Osteoblast (primary cell): ENCODE measurements at regions not wholly inside any gene's neighbourhood (a gene's known extent, or its start where the extent isn't known, plus 50 kb on each side); places are given as distances from the start of the nearest gene placed in this dataset.

Experiments
- DNase-seq: peaks from one replicate; pipeline ENCODE4 v3.0.0; 2011; ENCODE audit warnings: low spot score, mixed read lengths; ENCODE audit not compliant: insufficient read length; ENCODE audit errors: missing footprints
- H2AFZ ChIP-seq: 2 replicates; pipeline ENCODE4 v1.6.0; 2011; ENCODE audit warnings: mild to moderate bottlenecking, low read length
- H3K27ac ChIP-seq: 2 replicates; pipeline ENCODE4 v1.5.1; 2011; ENCODE audit warnings: mild to moderate bottlenecking, low read depth, low read length, moderate library complexity
- H3K27me3 ChIP-seq: 2 replicates; pipeline ENCODE4 v1.6.0; 2012; ENCODE audit warnings: mild to moderate bottlenecking, control low read depth, inconsistent platforms, low read length, moderate library complexity; ENCODE audit not compliant: insufficient read depth
- H3K36me3 ChIP-seq: 2 replicates; pipeline ENCODE4 v1.5.1; 2011; ENCODE audit warnings: mild to moderate bottlenecking, low read length, control low read depth, moderate library complexity; ENCODE audit not compliant: insufficient read depth
- H3K4me1 ChIP-seq: 2 replicates; pipeline ENCODE4 v1.5.1; 2011; ENCODE audit warnings: mild to moderate bottlenecking, low read length, control low read depth, moderate library complexity; ENCODE audit not compliant: insufficient read depth
- H3K4me2 ChIP-seq: 2 replicates; pipeline ENCODE4 v1.6.0; 2011; ENCODE audit warnings: mild to moderate bottlenecking, low read length; ENCODE audit not compliant: insufficient read depth
- H3K4me3 ChIP-seq: fragments of 200-600 bp; sonication (generic); 3 replicates; pipeline ENCODE4 v1.5.1; 2012; ENCODE audit warnings: mild to moderate bottlenecking, low read length, inconsistent platforms; ENCODE audit not compliant: insufficient read depth
- H3K79me2 ChIP-seq: 2 replicates; pipeline ENCODE4 v1.6.0; 2012; ENCODE audit warnings: mild to moderate bottlenecking, low read length, control low read depth, inconsistent platforms; ENCODE audit not compliant: insufficient read depth
- H3K9me3 ChIP-seq: 2 replicates; pipeline ENCODE4 v1.5.1; 2011; ENCODE audit warnings: low read depth, low read length, control low read depth
- H4K20me1 ChIP-seq: 2 replicates; pipeline ENCODE4 v1.6.0; 2012; ENCODE audit warnings: mild to moderate bottlenecking, low read length, control low read depth; ENCODE audit not compliant: insufficient read depth
- TF ChIP-seq, protein P1 (sequence below): IDR thresholded peaks from 2 replicates; pipeline ENCODE4 v1.5.1; 2011; ENCODE audit warnings: mild to moderate bottlenecking, low read depth, low read length, moderate library complexity; ENCODE audit errors: extremely low read depth

DNA sequence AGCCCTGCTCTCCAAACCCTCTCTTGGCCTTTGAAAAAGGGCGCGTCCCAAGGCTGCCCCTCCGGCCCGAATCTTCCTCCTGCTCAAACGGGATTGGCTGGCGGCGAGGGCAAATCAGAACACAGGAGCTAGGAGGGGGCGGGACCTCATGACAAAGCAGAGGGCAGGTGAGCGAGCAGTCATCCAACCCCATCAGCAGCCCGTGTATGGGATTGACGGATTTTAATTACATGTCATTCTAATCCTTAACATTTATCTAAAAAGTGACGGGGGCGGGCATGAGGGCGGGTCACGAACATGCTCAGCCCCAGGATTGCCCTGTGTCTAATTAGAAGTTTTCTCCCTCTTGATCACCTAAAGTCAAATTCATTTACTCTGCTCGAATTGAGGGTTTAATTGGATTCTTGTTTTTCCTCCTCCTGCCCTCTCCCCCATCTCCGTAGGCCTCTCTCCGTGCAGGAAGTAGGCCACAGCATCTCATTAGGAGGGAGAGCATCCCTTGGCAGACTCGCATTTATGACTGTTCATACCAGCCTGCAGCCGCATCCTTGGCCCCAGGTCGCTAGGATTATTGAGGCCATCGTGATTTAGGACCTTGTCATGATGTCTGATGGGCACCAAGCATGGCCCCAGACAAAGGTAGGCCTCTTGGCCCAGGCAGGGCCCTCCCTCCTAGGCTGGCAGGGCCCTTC lies 147.1 kb downstream of the CHST1 start:
- H3K4me2 ChIP-seq, result no peak overlapping the region
- H4K20me1 ChIP-seq, result no peaks in the 10 kb centered on the region
- no peak overlapping the region for H3K4me3 ChIP-seq
- H3K27ac ChIP-seq, result no peak overlapping the region
- TF ChIP-seq, protein P1, sequence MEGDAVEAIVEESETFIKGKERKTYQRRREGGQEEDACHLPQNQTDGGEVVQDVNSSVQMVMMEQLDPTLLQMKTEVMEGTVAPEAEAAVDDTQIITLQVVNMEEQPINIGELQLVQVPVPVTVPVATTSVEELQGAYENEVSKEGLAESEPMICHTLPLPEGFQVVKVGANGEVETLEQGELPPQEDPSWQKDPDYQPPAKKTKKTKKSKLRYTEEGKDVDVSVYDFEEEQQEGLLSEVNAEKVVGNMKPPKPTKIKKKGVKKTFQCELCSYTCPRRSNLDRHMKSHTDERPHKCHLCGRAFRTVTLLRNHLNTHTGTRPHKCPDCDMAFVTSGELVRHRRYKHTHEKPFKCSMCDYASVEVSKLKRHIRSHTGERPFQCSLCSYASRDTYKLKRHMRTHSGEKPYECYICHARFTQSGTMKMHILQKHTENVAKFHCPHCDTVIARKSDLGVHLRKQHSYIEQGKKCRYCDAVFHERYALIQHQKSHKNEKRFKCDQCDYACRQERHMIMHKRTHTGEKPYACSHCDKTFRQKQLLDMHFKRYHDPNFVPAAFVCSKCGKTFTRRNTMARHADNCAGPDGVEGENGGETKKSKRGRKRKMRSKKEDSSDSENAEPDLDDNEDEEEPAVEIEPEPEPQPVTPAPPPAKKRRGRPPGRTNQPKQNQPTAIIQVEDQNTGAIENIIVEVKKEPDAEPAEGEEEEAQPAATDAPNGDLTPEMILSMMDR, result no peak
- no peaks in the 10 kb centered on the region for H3K4me1 ChIP-seq
- DNase-seq, result no peak
- H3K79me2 ChIP-seq, result no peaks in the 10 kb centered on the region
- H3K9me3 ChIP-seq, result no peaks in the 10 kb centered on the region
- H3K27me3 ChIP-seq, result peaks cover 8% of the 10 kb centered on the region
- H3K36me3 ChIP-seq, result no peaks in the 10 kb centered on the region
- H2AFZ ChIP-seq, result no peak overlapping the region

DNA sequence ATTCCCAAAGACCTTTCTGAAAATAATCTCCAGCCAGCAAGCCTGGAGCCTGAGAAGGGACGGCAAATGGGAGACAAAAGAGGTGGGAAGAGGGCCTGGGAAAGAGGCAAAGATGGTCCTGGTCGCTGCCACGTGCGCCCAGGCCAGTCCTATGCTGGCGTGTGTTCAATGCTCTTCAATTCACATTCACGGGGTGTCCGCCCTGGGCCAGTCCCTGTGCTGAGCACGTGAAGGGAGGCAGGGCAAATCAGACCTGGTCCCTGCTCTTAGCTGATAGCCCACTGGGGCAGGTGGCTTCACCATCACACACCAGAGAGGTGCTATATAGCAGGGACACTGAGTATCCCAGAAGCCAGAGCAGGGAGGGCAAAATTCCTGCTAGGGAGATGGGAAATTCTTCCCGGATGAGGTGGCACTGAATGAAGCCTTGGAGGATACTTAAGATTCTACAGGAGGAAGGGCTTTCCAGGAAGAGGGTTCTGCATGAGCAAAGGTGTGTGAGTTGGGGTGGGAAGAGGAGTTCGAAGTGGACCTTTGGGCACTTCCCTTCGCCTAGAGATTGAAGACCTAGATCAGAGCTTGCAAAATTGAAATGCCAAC lies 148.2 kb downstream of the CHST1 start:
- Histone ChIP-seq H3K9me3 (no peaks in the 10 kb centered on the region), H3K79me2 (no peaks in the 10 kb centered on the region), H3K4me3 (no peak overlapping the region), H2AFZ (no peak overlapping the region), H3K27me3 (peaks cover 8% of the 10 kb centered on the region), H3K36me3 (no peaks in the 10 kb centered on the region), H3K4me1 (no peaks in the 10 kb centered on the region), H3K27ac (no peak overlapping the region), H3K4me2 (no peak overlapping the region), H4K20me1 (no peaks in the 10 kb centered on the region)
- TF ChIP-seq, protein P1, result no peak
- DNase-seq, result no peak

DNA sequence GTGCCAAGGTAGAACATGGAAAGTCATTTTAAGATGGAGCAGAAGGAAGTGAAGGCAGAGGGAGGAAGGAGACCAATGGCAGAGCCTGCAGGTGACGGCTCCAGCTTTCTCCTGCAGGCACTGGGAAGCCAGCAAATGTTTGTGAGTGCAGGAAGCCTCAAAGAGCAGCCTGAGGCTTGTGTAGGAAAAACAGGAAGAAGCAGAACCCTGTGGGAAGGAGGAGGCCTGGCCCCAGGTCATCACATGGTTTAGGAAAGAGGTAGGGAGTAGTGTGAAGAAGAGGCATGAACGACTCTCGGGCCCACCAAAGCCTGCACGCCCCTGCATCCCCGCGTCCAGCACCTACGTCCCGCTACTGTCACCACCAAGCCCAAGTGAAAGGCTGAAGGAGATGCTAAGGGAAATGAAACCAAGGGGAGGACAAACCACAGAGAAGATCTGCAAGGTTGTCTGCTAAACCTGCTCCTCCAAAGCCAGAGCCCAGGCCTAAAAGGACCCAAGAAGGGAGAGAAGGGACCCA lies 151.5 kb downstream of the CHST1 start:
- TF ChIP-seq, protein P1, result no peak
- Histone ChIP-seq H3K79me2 (no peaks in the 10 kb centered on the region), H3K27ac (no peak overlapping the region), H3K27me3 (peaks cover 17% of the 10 kb centered on the region), H3K36me3 (no peaks in the 10 kb centered on the region), H4K20me1 (no peaks in the 10 kb centered on the region), H2AFZ (no peak overlapping the region), H3K4me2 (no peak overlapping the region), H3K4me1 (no peaks in the 10 kb centered on the region), H3K9me3 (no peaks in the 10 kb centered on the region), H3K4me3 (no peak overlapping the region)
- no peak for DNase-seq

DNA sequence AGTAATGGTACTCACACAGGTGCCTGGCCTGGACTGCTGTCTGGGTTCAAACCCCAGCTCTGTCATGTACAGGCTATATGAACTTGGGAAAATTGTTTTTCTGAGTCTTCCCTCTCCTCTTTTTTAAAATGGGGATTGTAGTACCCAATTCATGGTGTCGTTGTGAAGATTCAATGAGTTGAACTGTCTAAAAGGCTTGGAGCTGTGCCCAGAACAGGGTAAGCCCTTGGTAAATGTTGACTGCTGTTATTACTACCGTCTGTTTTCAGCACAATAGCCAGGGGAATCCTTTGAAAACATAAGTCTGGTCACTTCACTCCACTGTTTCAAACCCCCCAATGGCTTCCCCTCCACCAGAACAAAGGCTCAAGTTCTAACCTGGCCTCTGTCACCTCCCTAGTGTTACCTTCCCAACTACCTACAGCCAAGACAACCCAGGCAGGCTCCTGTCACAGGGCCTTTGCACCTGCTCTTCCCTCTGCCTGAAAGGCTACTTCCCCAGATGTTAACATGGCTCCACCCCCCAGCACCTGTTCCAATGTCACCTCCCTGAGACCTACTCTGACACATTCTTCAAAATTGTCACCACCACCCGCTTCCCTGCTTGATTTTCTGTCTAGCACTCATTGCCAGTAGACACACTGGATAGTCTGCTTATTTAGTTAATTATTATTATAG lies 152.8 kb downstream of the CHST1 start:
- Histone ChIP-seq H2AFZ (no peak overlapping the region), H4K20me1 (no peaks in the 10 kb centered on the region), H3K36me3 (no peaks in the 10 kb centered on the region), H3K4me2 (no peak overlapping the region), H3K4me1 (no peaks in the 10 kb centered on the region), H3K27ac (no peak overlapping the region), H3K27me3 (peaks cover 17% of the 10 kb centered on the region), H3K9me3 (no peaks in the 10 kb centered on the region), H3K79me2 (no peaks in the 10 kb centered on the region), H3K4me3 (no peak overlapping the region)
- TF ChIP-seq, protein P1, result no peak
- DNase-seq, result no peak
